ENCODE measurements at regions not wholly inside any gene's neighbourhood (a gene's known extent, or its start where the extent isn't known, plus 50 kb on each side); places are given as distances from the start of the nearest gene placed in this dataset.

- no peak for TF ChIP-seq ID3 (CRISPR knock-in tag; IDR thresholded peaks at IDR 0.05)
- no peak for TF ChIP-seq ID3 (tag; IDR thresholded peaks at IDR 0.05)
- TF ChIP-seq SUPT5H (IDR thresholded peaks at IDR 0.05) = no peak
- TF ChIP-seq C11orf30 (IDR thresholded peaks at IDR 0.05; ENCODE audit: low read depth) = no peak
- TF ChIP-seq ATF3 (IDR thresholded peaks at IDR 0.05) = no peak
- TF ChIP-seq ATF3 (CRISPR knock-in tag; conservative IDR thresholded peaks at IDR 0.05) = no peak
- TF ChIP-seq ZNF318 (IDR thresholded peaks at IDR 0.05; ENCODE audit: borderline replicate concordance in 1 of 2, low read depth in 1 of 2) = no peak
- no peak for TF ChIP-seq KDM1A (IDR thresholded peaks at IDR 0.05)
- TF ChIP-seq ZMIZ1 (IDR thresholded peaks at IDR 0.05; ENCODE audit: low read depth in 2 of 2, low read length in 2 of 2) = no peak
- no peak for TF ChIP-seq ZKSCAN1 (IDR thresholded peaks at IDR 0.05; ENCODE audit: low read depth, low read length)
- no peak for TF ChIP-seq ZNF398 (CRISPR knock-in tag; IDR thresholded peaks at IDR 0.05)
Measured at GRCh38 chr2:84026818-84027217, 432.3 kb downstream of the SUCLG1 start (continued).
